ENCODE measurements at regions not wholly inside any gene's neighbourhood (a gene's known extent, or its start where the extent isn't known, plus 50 kb on each side); places are given as distances from the start of the nearest gene placed in this dataset.
A peak's percentile ranks its signal among the peaks of the same experiment; 100 is the strongest.
"Not testable (repeated sequence)": the region's sequence is repeated elsewhere in the genome, so short reads cannot be mapped to it uniquely, and the experiment has no call there.

GRCh38 chr18:34354351-34354750, 129.6 kb upstream of the NOL4 start:
- no peak for DNase-seq

- no peak for DNase-seq
Measured at GRCh38 chr18:34357944-34358580, 133.3 kb upstream of the NOL4 start.

GRCh38 chr18:34358923-34359322, 134.2 kb upstream of the NOL4 start:
- no peak for DNase-seq

GRCh38 chr18:34364699-34365098, 140.0 kb upstream of the NOL4 start:
- DNase-seq, result no peak

GRCh38 chr18:34370704-34371395, 146.1 kb upstream of the NOL4 start:
- no peak for DNase-seq

GRCh38 chr18:34380326-34380725, 155.6 kb upstream of the NOL4 start:
- no peak for DNase-seq

GRCh38 chr18:34385311-34385710, 160.6 kb upstream of the NOL4 start:
- DNase-seq, result no peak

GRCh38 chr18:34386803-34387202, 162.1 kb upstream of the NOL4 start:
- no peak for DNase-seq

- no peak for DNase-seq
Measured at GRCh38 chr18:34397286-34397896, 172.7 kb upstream of the NOL4 start.

- no peak for DNase-seq
Measured at GRCh38 chr18:34399892-34400291, 175.2 kb upstream of the NOL4 start.

GRCh38 chr18:34400834-34401233, 176.1 kb upstream of the NOL4 start:
- no peak for DNase-seq

GRCh38 chr18:34401775-34402174, 177.1 kb upstream of the NOL4 start:
- DNase-seq, result no peak

- not testable (repeated sequence) for DNase-seq
Measured at GRCh38 chr18:34407471-34407870, 182.8 kb upstream of the NOL4 start.

- no peak for DNase-seq
Measured at GRCh38 chr18:34411952-34412351, 187.2 kb upstream of the NOL4 start.

- DNase-seq, result no peak
Measured at GRCh38 chr18:34431042-34431441, 206.3 kb upstream of the NOL4 start.

GRCh38 chr18:34444622-34445021, 219.9 kb upstream of the NOL4 start:
- DNase-seq, result no peak

- DNase-seq, result no peak
Measured at GRCh38 chr18:34448662-34449061, 223.9 kb upstream of the NOL4 start.

GRCh38 chr18:34457761-34458160, 233.0 kb upstream of the NOL4 start:
- DNase-seq, result no peak

GRCh38 chr18:34458410-34458977, 233.8 kb upstream of the NOL4 start:
- DNase-seq, result peak; percentile 10

GRCh38 chr18:34461266-34461665, 236.6 kb upstream of the NOL4 start:
- no peak for DNase-seq

- peak; percentile 57 for DNase-seq
Measured at GRCh38 chr18:34467058-34467457, 242.3 kb upstream of the NOL4 start.

- no peak for DNase-seq
Measured at GRCh38 chr18:34480162-34480700, 229.9 kb upstream of the DTNA start.

GRCh38 chr18:34482204-34482603, 227.9 kb upstream of the DTNA start:
- no peak for DNase-seq

GRCh38 chr18:34483198-34483597, 226.9 kb upstream of the DTNA start:
- DNase-seq, result no peak

All from NCI-H446 treated with DMSO at 0.1 percent for 48 hours (cell line).